AG10803 (cell line): ENCODE measurements at regions not wholly inside any gene's neighbourhood (a gene's known extent, or its start where the extent isn't known, plus 50 kb on each side); places are given as distances from the start of the nearest gene placed in this dataset.

ENCODE experiments used
- DNase-seq: peaks from one replicate; pipeline ENCODE4 v3.0.0; 2010; ENCODE audit warnings: low read depth
- H3K4me3 ChIP-seq: 2 replicates; pipeline ENCODE4 v1.5.1; 2011; ENCODE audit warnings: mild to moderate bottlenecking, low read length, control low read depth
- CTCF ChIP-seq: conservative IDR thresholded peaks from 2 replicates; pipeline ENCODE4 v1.5.1; 2011; ENCODE audit warnings: mild to moderate bottlenecking, low read length, control low read depth, inconsistent platforms

- no peak overlapping the region for H3K4me3 ChIP-seq
- TF ChIP-seq CTCF = no peak
- no peak for DNase-seq
These were observed 290.8 kb upstream of the CHAC2 start for GRCh38 chr2:53476834-53477233.

GRCh38 chr2:53475766-53476165 lies 291.8 kb upstream of the CHAC2 start:
- no peak for TF ChIP-seq CTCF
- no peak overlapping the region for H3K4me3 ChIP-seq
- no peak for DNase-seq

GRCh38 chr2:53475321-53475720 lies 292.3 kb upstream of the CHAC2 start:
- peak; percentile 28 for DNase-seq
- no peak for TF ChIP-seq CTCF
- H3K4me3 ChIP-seq = no peak overlapping the region

DNA sequence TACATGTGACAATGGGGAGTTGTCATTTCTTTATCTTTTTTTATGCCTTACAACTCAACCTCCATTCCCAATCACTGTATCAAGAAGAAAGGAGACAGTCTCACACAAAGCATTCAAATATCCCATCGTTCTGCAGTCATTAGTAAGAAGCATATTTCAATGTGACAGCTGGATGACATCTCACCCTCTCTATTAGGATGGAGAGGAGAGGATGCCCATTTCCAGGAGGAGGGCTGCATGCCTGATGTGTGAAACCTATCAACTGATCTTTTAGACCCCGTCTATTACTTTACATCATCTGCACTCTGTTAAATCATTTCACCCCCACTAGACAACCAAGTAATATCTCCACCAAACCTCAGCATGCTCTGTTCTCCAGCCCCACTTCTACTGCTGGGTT lies 292.7 kb upstream of the CHAC2 start:
- no peak for DNase-seq
- no peak overlapping the region for H3K4me3 ChIP-seq
- TF ChIP-seq CTCF = no peak

GRCh38 chr2:53473775-53474311 lies 293.8 kb upstream of the CHAC2 start:
- DNase-seq = no peak
- no peak for TF ChIP-seq CTCF

DNA sequence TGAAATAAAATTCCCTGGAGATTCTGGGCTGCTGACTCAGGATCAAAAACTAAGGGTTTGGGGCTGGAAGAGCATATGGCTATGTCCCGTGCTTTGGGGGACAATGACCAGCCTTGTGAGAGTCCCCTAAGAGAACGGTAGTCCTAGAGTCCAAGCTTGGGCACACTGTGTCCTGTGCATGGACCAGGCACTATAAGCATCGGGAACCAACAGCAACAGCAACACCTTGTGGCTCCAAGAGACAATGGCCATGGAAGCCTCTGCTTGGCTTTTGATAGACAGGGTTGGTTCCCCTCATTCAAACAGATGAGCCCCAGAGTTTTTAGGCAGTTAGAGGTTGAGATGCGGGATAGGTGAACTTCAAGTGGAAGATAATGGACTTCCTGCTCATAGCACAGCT lies 294.4 kb upstream of the CHAC2 start:
- DNase-seq = no peak
- no peak for TF ChIP-seq CTCF
- no peak overlapping the region for H3K4me3 ChIP-seq

More at GRCh38 chr2:53473775-53474311, 293.8 kb upstream of the CHAC2 start:
- no peak overlapping the region for H3K4me3 ChIP-seq

DNA sequence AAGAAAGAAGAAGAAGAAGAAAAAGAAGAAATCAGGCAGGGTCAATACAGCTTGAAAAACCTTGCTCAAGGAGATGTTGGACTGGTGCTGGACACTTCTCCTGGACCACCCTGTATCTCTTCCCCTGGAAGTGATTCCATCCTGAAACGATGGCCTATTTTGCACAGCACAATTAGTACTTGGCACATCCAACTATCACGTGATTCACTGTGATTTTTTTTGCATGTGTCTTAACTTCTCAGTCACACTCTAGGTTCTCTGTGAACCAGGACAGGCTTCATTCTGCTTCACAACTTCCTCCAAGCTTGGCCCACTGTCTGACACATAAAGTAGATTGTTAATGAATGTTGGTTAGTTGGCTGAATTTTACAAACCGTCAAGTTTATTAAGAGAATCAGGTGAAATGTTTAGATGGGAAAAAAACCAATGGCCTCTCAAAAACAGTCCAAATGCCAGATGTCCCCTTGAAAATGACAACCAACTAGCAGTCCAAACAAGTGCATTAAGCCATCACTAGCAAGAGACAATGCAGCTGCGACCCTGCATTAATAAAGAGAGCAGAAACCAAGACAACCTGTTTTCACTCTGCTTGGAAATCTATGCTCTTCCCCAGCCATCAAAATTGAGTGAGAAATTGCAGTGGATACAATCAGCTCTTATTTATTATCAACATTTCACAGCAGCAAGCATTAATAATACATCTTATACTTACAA lies 300.0 kb upstream of the CHAC2 start:
- no peak for DNase-seq
- TF ChIP-seq CTCF = no peak
- H3K4me3 ChIP-seq = no peak overlapping the region
